ENCODE measurements at regions not wholly inside any gene's neighbourhood (a gene's known extent, or its start where the extent isn't known, plus 50 kb on each side); places are given as distances from the start of the nearest gene placed in this dataset.
A peak's percentile ranks its signal among the peaks of the same experiment; 100 is the strongest.

DNA sequence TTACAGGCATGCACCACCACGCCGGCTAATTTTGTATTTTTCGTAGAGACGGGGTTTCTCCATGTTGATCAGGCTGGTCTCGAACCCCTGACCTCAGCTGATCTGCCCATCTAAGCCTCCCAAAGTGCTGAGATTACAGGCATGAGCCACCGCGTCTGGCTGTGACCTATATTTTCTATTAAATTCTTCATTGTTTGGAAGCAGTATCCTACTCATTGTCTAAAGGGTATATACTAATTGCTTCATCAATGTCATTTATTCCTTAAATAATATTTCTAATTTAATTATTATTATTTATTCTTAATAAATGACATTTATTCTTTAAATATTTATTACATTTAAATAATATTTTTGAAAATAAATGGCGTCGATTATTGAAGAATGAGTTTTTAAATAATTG is 817.3 kb upstream of the API5 start:
- Mint-ChIP-seq H3K36me3 (no peaks in the 10 kb centered on the region), H3K4me1 (ENCODE audit: unreplicated experiment) (no peaks in the 10 kb centered on the region), H3K9me3 (no peaks in the 10 kb centered on the region), H3K27me3 (no peaks in the 10 kb centered on the region), H3K4me3 (no peak overlapping the region), H3K27ac (no peak overlapping the region)
- TF ChIP-seq, protein P1, sequence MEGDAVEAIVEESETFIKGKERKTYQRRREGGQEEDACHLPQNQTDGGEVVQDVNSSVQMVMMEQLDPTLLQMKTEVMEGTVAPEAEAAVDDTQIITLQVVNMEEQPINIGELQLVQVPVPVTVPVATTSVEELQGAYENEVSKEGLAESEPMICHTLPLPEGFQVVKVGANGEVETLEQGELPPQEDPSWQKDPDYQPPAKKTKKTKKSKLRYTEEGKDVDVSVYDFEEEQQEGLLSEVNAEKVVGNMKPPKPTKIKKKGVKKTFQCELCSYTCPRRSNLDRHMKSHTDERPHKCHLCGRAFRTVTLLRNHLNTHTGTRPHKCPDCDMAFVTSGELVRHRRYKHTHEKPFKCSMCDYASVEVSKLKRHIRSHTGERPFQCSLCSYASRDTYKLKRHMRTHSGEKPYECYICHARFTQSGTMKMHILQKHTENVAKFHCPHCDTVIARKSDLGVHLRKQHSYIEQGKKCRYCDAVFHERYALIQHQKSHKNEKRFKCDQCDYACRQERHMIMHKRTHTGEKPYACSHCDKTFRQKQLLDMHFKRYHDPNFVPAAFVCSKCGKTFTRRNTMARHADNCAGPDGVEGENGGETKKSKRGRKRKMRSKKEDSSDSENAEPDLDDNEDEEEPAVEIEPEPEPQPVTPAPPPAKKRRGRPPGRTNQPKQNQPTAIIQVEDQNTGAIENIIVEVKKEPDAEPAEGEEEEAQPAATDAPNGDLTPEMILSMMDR (conservative IDR thresholded peaks at IDR 0.05) = no peak
- no peak for DNase-seq (ENCODE audit: extremely low spot score, unreplicated experiment)

- H3K4me1 Mint-ChIP-seq (ENCODE audit: unreplicated experiment) = no peaks in the 10 kb centered on the region
- no peaks in the 10 kb centered on the region for H3K9me3 Mint-ChIP-seq
Measured at GRCh38 chr11:42498971-42499370, 812.8 kb upstream of the API5 start.

GRCh38 chr11:42502151-42502550 is 809.6 kb upstream of the API5 start:
- Mint-ChIP-seq H3K4me3 (no peak overlapping the region), H3K4me1 (ENCODE audit: unreplicated experiment) (no peaks in the 10 kb centered on the region), H3K36me3 (no peaks in the 10 kb centered on the region), H3K9me3 (no peaks in the 10 kb centered on the region), H3K27me3 (no peaks in the 10 kb centered on the region), H3K27ac (no peak overlapping the region)
- TF ChIP-seq, protein P1 (conservative IDR thresholded peaks at IDR 0.05) = no peak
- DNase-seq (ENCODE audit: extremely low spot score, unreplicated experiment) = no peak

More at GRCh38 chr11:42498971-42499370, 812.8 kb upstream of the API5 start:
- Mint-ChIP-seq H3K4me3 (no peak overlapping the region), H3K27ac (no peak overlapping the region), H3K27me3 (no peaks in the 10 kb centered on the region), H3K36me3 (no peaks in the 10 kb centered on the region)
- DNase-seq (ENCODE audit: extremely low spot score, unreplicated experiment) = no peak
- TF ChIP-seq, protein P1 (conservative IDR thresholded peaks at IDR 0.05) = no peak

- DNase-seq (ENCODE audit: extremely low spot score, unreplicated experiment) = no peak
- TF ChIP-seq, protein P1 (conservative IDR thresholded peaks at IDR 0.05) = no peak
Measured at GRCh38 chr11:42521994-42522393, 789.8 kb upstream of the API5 start.

GRCh38 chr11:42524534-42525227 is 787.1 kb upstream of the API5 start:
- H3K27me3 Mint-ChIP-seq = peaks cover 5% of the 10 kb centered on the region
- no peak overlapping the region for H3K27ac Mint-ChIP-seq
- DNase-seq (ENCODE audit: extremely low spot score, unreplicated experiment) = peak; percentile 73
- H3K9me3 Mint-ChIP-seq = no peaks in the 10 kb centered on the region
- TF ChIP-seq, protein P1 (conservative IDR thresholded peaks at IDR 0.05) = peak; percentile 93
- H3K4me1 Mint-ChIP-seq (ENCODE audit: unreplicated experiment) = peaks cover 26% of the 10 kb centered on the region
- H3K36me3 Mint-ChIP-seq = no peaks in the 10 kb centered on the region
- H3K4me3 Mint-ChIP-seq = no peak overlapping the region

More at GRCh38 chr11:42521994-42522393, 789.8 kb upstream of the API5 start:
- peaks cover 5% of the 10 kb centered on the region for H3K27me3 Mint-ChIP-seq
- H3K4me3 Mint-ChIP-seq = no peak overlapping the region
- peaks cover 18% of the 10 kb centered on the region for H3K4me1 Mint-ChIP-seq (ENCODE audit: unreplicated experiment)
- H3K9me3 Mint-ChIP-seq = no peaks in the 10 kb centered on the region
- H3K27ac Mint-ChIP-seq = no peak overlapping the region
- no peaks in the 10 kb centered on the region for H3K36me3 Mint-ChIP-seq
